ENCODE measurements at regions not wholly inside any gene's neighbourhood (a gene's known extent, or its start where the extent isn't known, plus 50 kb on each side); places are given as distances from the start of the nearest gene placed in this dataset.

GRCh38 chr13:50400035-50400726 lies 384.9 kb downstream of the KCNRG start:
- H3K4me3 ChIP-seq = no peak overlapping the region
- DNase-seq = no peak

GRCh38 chr13:50401049-50401505 lies 385.8 kb downstream of the KCNRG start:
- Histone ChIP-seq H3K4me3 (no peak overlapping the region), H3K36me3 (no peaks in the 10 kb centered on the region), H3K27ac (no peak overlapping the region), H3K4me1 (ENCODE audit: insufficient read depth) (no peaks in the 10 kb centered on the region), H3K9me3 (no peaks in the 10 kb centered on the region), H3K27me3 (no peaks in the 10 kb centered on the region)
- 47 to 52% (median 50%) methylated on average over 1 of the region's 1 CpG for WGBS, 3 donors
- no peak for TF ChIP-seq EP300 (IDR thresholded peaks at IDR 0.05)
- no peak for TF ChIP-seq CTCF (IDR thresholded peaks at IDR 0.05)
- TF ChIP-seq POLR2A (IDR thresholded peaks at IDR 0.05) = no peak
- DNase-seq = no peak
- intact Hi-C loops (cut with DNase I) = no loop called here

More at GRCh38 chr13:50400035-50400726, 384.9 kb downstream of the KCNRG start:
- intact Hi-C loops (cut with DNase I) = no loop called here
- no peaks in the 10 kb centered on the region for H3K9me3 ChIP-seq
- H3K27ac ChIP-seq = no peak overlapping the region
- no peak for TF ChIP-seq POLR2A (IDR thresholded peaks at IDR 0.05)
- no peak for TF ChIP-seq CTCF (IDR thresholded peaks at IDR 0.05)
- TF ChIP-seq EP300 (IDR thresholded peaks at IDR 0.05) = no peak
- WGBS, 3 donors = 39 to 51% (median 43%) methylated on average over 3 of the region's 3 CpGs
- no peaks in the 10 kb centered on the region for H3K36me3 ChIP-seq
- H3K4me1 ChIP-seq (ENCODE audit: insufficient read depth) = no peaks in the 10 kb centered on the region
- H3K27me3 ChIP-seq = no peaks in the 10 kb centered on the region

GRCh38 chr13:50401721-50402465 lies 386.6 kb downstream of the KCNRG start:
- 53 to 57% (median 55%) methylated on average over 3 of the region's 3 CpGs for WGBS, 3 donors
- Histone ChIP-seq H3K36me3 (no peaks in the 10 kb centered on the region), H3K27me3 (no peaks in the 10 kb centered on the region), H3K4me3 (no peak overlapping the region), H3K4me1 (ENCODE audit: insufficient read depth) (no peaks in the 10 kb centered on the region), H3K27ac (no peak overlapping the region), H3K9me3 (no peaks in the 10 kb centered on the region)
- no peak for TF ChIP-seq EP300 (IDR thresholded peaks at IDR 0.05)
- TF ChIP-seq POLR2A (IDR thresholded peaks at IDR 0.05) = no peak
- no peak for TF ChIP-seq CTCF (IDR thresholded peaks at IDR 0.05)
- DNase-seq = no peak
- intact Hi-C loops (cut with DNase I) = no loop called here

GRCh38 chr13:50403311-50403710 lies 388.1 kb downstream of the KCNRG start:
- DNase-seq = no peak
- H3K27ac ChIP-seq = no peak overlapping the region
- TF ChIP-seq CTCF (IDR thresholded peaks at IDR 0.05) = no peak
- H3K4me3 ChIP-seq = no peak overlapping the region
- intact Hi-C loops (cut with DNase I) = no loop called here
- no peaks in the 10 kb centered on the region for H3K4me1 ChIP-seq (ENCODE audit: insufficient read depth)
- no peaks in the 10 kb centered on the region for H3K9me3 ChIP-seq
- WGBS, 3 donors = 12 to 33% (median 23%) methylated on average over 1 of the region's 1 CpG
- no peaks in the 10 kb centered on the region for H3K36me3 ChIP-seq
- no peaks in the 10 kb centered on the region for H3K27me3 ChIP-seq

Data from ovary (tissue), 7 donors.